Tibial artery (tissue), 4 donors: ENCODE measurements at regions not wholly inside any gene's neighbourhood (a gene's known extent, or its start where the extent isn't known, plus 50 kb on each side); places are given as distances from the start of the nearest gene placed in this dataset.

Experiments used
- DNase-seq, 2 donors: peaks; one replicate each; pipeline ENCODE4 v3.0.0-alpha.2; 2019
- H3K27ac ChIP-seq, 2 donors: fragments of 200-600 bp; sonication (generic) in 1 of 2; 1 replicate in 1 of 2; 2 replicates in 1 of 2; pipeline ENCODE4 v1.5.1; 2018 to 2019; ENCODE audit warnings: mild to moderate bottlenecking in 1 of 2
- H3K27me3 ChIP-seq, 2 donors: fragments of 200-600 bp; sonication (generic) in 1 of 2; one replicate each; pipeline versions ENCODE4 v1.5.1 to v1.6.0; 2016 to 2019
- H3K36me3 ChIP-seq, 3 donors: fragments of 200-600 bp; sonication (generic) in 2 of 3; one replicate each; pipeline ENCODE4 v1.5.1; 2016 to 2019; ENCODE audit warnings: mild to moderate bottlenecking in 2 of 3
- H3K4me1 ChIP-seq, 4 donors: fragments of 200-600 bp; sonication (generic) in 2 of 4; 1 replicate in 3 of 4; 2 replicates in 1 of 4; pipeline ENCODE4 v1.5.1; 2016 to 2019
- H3K4me3 ChIP-seq, 2 donors: fragments of 200-600 bp; sonication (generic) in 1 of 2; 1 replicate in 1 of 2; 2 replicates in 1 of 2; pipeline ENCODE4 v1.5.1; 2018 to 2019; ENCODE audit warnings: mild to moderate bottlenecking in 2 of 2
- H3K9me3 ChIP-seq, 3 donors: fragments of 200-600 bp; sonication (generic) in 1 of 3; one replicate each; pipeline ENCODE4 v1.5.1; 2016 to 2019
- intact Hi-C: fragments of 100-400 bp; cut with DNase I; formaldehyde crosslinking; loops from one replicate; pipeline ENCODE4 v1.15.0; 2023; ENCODE audit warnings: low total_unique reads
- TF ChIP-seq, protein P1 (sequence below), 2 experiments: fragments of 200-600 bp in 1 of 2; fragments of 450-650 bp in 1 of 2; IDR thresholded peaks; one replicate each; pipeline ENCODE4 v1.5.1; 2017 to 2019; ENCODE audit warnings: antibody characterized with exemption in 2 of 2, mild to moderate bottlenecking in 1 of 2, moderate library complexity in 1 of 2

DNA sequence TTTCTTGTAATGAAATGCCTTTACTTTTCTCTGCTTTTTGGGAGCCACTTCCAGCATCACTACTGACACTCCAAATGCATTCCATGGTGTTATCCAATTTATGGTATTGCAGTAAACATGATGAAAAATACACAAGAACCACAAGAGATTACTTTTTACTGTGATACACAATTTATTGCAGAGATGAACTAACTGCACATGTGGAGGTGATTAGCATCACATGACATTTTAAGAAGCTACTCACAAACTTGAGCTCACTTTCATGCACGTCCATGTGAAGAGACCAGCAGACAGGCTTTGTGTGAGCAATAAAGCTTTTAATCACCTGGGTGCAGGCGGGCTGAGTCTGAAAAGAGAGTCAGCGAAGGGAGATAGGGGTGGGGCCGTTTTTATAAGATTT is 780.5 kb upstream of the GOT2 start:
- intact Hi-C loops, result no loop called here
- DNase-seq, result no peak

GRCh38 chr16:59510008-59510424 is 775.9 kb upstream of the GOT2 start:
- no peaks in the 10 kb centered on the region for H3K4me1 ChIP-seq
- TF ChIP-seq, protein P1, sequence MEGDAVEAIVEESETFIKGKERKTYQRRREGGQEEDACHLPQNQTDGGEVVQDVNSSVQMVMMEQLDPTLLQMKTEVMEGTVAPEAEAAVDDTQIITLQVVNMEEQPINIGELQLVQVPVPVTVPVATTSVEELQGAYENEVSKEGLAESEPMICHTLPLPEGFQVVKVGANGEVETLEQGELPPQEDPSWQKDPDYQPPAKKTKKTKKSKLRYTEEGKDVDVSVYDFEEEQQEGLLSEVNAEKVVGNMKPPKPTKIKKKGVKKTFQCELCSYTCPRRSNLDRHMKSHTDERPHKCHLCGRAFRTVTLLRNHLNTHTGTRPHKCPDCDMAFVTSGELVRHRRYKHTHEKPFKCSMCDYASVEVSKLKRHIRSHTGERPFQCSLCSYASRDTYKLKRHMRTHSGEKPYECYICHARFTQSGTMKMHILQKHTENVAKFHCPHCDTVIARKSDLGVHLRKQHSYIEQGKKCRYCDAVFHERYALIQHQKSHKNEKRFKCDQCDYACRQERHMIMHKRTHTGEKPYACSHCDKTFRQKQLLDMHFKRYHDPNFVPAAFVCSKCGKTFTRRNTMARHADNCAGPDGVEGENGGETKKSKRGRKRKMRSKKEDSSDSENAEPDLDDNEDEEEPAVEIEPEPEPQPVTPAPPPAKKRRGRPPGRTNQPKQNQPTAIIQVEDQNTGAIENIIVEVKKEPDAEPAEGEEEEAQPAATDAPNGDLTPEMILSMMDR (IDR thresholded peaks at IDR 0.05), result no peak

More for the DNA sequence above, 780.5 kb upstream of the GOT2 start:
- Histone ChIP-seq H3K27me3 (no peaks in the 10 kb centered on the region), H3K9me3 (no peaks in the 10 kb centered on the region), H3K36me3 (no peaks in the 10 kb centered on the region), H3K27ac (no peak overlapping the region), H3K4me1 (no peaks in the 10 kb centered on the region), H3K4me3 (no peak overlapping the region)
- TF ChIP-seq, protein P1 (IDR thresholded peaks at IDR 0.05), result no peak

GRCh38 chr16:59500601-59501000 is 766.5 kb upstream of the GOT2 start:
- H3K4me3 ChIP-seq, result no peak overlapping the region
- no peaks in the 10 kb centered on the region for H3K27me3 ChIP-seq
- intact Hi-C loops, result no loop called here
- no peaks in the 10 kb centered on the region for H3K9me3 ChIP-seq
- no peaks in the 10 kb centered on the region for H3K4me1 ChIP-seq
- H3K36me3 ChIP-seq, result no peaks in the 10 kb centered on the region
- no peak for DNase-seq
- TF ChIP-seq, protein P1 (IDR thresholded peaks at IDR 0.05), result no peak
- H3K27ac ChIP-seq, result no peak overlapping the region

More at GRCh38 chr16:59510008-59510424, 775.9 kb upstream of the GOT2 start:
- H3K4me3 ChIP-seq, result no peak overlapping the region
- H3K36me3 ChIP-seq, result no peaks in the 10 kb centered on the region
- intact Hi-C loops, result no loop called here
- no peaks in the 10 kb centered on the region for H3K9me3 ChIP-seq
- DNase-seq, result no peak
- no peaks in the 10 kb centered on the region for H3K27me3 ChIP-seq
- no peak overlapping the region for H3K27ac ChIP-seq

- no peaks in the 10 kb centered on the region for H3K27me3 ChIP-seq
- no peak overlapping the region for H3K27ac ChIP-seq
- TF ChIP-seq, protein P1 (IDR thresholded peaks at IDR 0.05), result no peak
- intact Hi-C loops, result no loop called here
- no peaks in the 10 kb centered on the region for H3K36me3 ChIP-seq
- H3K4me3 ChIP-seq, result no peak overlapping the region
- no peaks in the 10 kb centered on the region for H3K4me1 ChIP-seq
- no peak for DNase-seq
- H3K9me3 ChIP-seq, result no peaks in the 10 kb centered on the region
Measured at GRCh38 chr16:59487067-59487466, 753.0 kb upstream of the GOT2 start.

GRCh38 chr16:59484833-59485516 is 750.9 kb upstream of the GOT2 start:
- no peak overlapping the region for H3K27ac ChIP-seq
- H3K9me3 ChIP-seq, result no peaks in the 10 kb centered on the region
- DNase-seq, result no peak
- no peaks in the 10 kb centered on the region for H3K27me3 ChIP-seq
- intact Hi-C loops, result no loop called here
- no peak overlapping the region for H3K4me3 ChIP-seq
- H3K36me3 ChIP-seq, result no peaks in the 10 kb centered on the region
- H3K4me1 ChIP-seq, result no peaks in the 10 kb centered on the region
- TF ChIP-seq, protein P1 (IDR thresholded peaks at IDR 0.05), result no peak
